Lung (tissue), 11 donors: ENCODE measurements at regions not wholly inside any gene's neighbourhood (a gene's known extent, or its start where the extent isn't known, plus 50 kb on each side); places are given as distances from the start of the nearest gene placed in this dataset.

Experiments used
- ATAC-seq: fragments of 200-7000 bp; cut with Tn5 transposase; one replicate; pipeline ENCODE4 v1.9.1; 2020; ENCODE audit warnings: moderate number of reproducible peaks; ENCODE audit not compliant: insufficient read depth, low FRiP score
- DNase-seq, 3 donors: peaks; one replicate each; pipeline ENCODE4 v3.0.0-alpha.2; 2013 to 2017
- H3K27ac ChIP-seq, 2 donors: one replicate each; pipeline ENCODE4 v1.5.1; 2013; ENCODE audit warnings: mild to moderate bottlenecking in 2 of 2, moderate library complexity in 2 of 2, control low read depth in 1 of 2, inconsistent platforms in 1 of 2, low read depth in 1 of 2, low read length in 1 of 2
- H3K27me3 ChIP-seq, 3 donors: one replicate each; pipeline ENCODE4 v1.5.1; 2013; ENCODE audit warnings: low read length in 2 of 3; ENCODE audit not compliant: control insufficient read depth in 3 of 3, insufficient read depth in 3 of 3
- H3K36me3 ChIP-seq, 4 donors: one replicate each; pipeline ENCODE4 v1.5.1; 2013; ENCODE audit warnings: low read length in 4 of 4, mild to moderate bottlenecking in 1 of 4, moderate library complexity in 1 of 4; ENCODE audit not compliant: control insufficient read depth in 4 of 4, insufficient read depth in 4 of 4
- H3K4me1 ChIP-seq, 5 donors: one replicate each; pipeline ENCODE4 v1.5.1; 2013; ENCODE audit warnings: low read length in 5 of 5, mild to moderate bottlenecking in 2 of 5, moderate library complexity in 1 of 5; ENCODE audit not compliant: control insufficient read depth in 5 of 5, insufficient read depth in 5 of 5
- H3K4me3 ChIP-seq: one replicate; pipeline ENCODE4 v1.5.1; 2013; ENCODE audit warnings: mild to moderate bottlenecking, control low read depth, moderate library complexity
- H3K9ac ChIP-seq, 2 donors: one replicate each; pipeline ENCODE4 v1.5.1; 2013; ENCODE audit warnings: low read length in 2 of 2, control low read depth in 1 of 2; ENCODE audit not compliant: insufficient read depth in 1 of 2
- H3K9me3 ChIP-seq, 4 donors: one replicate each; pipeline ENCODE4 v1.5.1; 2013; ENCODE audit warnings: low read length in 3 of 4, mild to moderate bottlenecking in 1 of 4, moderate library complexity in 1 of 4; ENCODE audit not compliant: control insufficient read depth in 4 of 4, insufficient read depth in 3 of 4
- WGBS, 2 donors: extraction: QIAGEN DNeasy Blood & Tissue Kit; methylation state at CpG; one replicate each; pipeline ENCODE4 v1.1.7; 2013; 5-methylcytosine and 5-hydroxymethylcytosine counted together
- TF ChIP-seq, protein P1 (sequence below): IDR thresholded peaks from 2 replicates; pipeline ENCODE4 v1.5.1; 2012; ENCODE audit warnings: mild to moderate bottlenecking; ENCODE audit errors: control extremely low read depth, extremely low read depth
- donor health status: control.
- donor health status: control.
- donor health status: Bipolar disorder and iron deficiency.
- donor health status: healthy.
- donor health status: DM: yes; HTN: yes; CAD: no.

DNA sequence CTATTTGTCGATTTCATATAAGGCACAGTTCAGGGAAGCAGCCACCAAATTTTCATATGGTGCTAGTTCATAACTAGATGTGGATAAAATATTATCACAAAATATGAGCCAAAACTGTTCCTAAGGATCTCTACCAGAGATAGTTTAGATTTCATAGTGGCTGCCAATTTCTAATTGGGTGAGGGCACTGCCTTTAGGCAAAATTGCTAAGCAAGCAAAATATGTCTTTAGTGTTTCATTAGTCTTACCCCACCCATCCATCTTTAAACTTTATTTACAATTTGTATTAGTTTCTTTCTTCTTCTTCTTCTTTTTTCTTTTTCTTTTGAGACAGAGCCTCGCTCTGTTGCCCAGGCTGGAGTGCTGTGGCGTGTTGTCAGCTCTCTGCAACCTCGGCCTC, 77.1 kb upstream of the SLC4A10 start:
- H3K9ac ChIP-seq, result no peak overlapping the region
- 90 to 95% methylated on average over 4 of the region's 4 CpGs for WGBS, 2 donors
- ATAC-seq (no peak), DNase-seq (no peak)
- TF ChIP-seq, protein P1, sequence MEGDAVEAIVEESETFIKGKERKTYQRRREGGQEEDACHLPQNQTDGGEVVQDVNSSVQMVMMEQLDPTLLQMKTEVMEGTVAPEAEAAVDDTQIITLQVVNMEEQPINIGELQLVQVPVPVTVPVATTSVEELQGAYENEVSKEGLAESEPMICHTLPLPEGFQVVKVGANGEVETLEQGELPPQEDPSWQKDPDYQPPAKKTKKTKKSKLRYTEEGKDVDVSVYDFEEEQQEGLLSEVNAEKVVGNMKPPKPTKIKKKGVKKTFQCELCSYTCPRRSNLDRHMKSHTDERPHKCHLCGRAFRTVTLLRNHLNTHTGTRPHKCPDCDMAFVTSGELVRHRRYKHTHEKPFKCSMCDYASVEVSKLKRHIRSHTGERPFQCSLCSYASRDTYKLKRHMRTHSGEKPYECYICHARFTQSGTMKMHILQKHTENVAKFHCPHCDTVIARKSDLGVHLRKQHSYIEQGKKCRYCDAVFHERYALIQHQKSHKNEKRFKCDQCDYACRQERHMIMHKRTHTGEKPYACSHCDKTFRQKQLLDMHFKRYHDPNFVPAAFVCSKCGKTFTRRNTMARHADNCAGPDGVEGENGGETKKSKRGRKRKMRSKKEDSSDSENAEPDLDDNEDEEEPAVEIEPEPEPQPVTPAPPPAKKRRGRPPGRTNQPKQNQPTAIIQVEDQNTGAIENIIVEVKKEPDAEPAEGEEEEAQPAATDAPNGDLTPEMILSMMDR, result no peak
- no peaks in the 10 kb centered on the region for H3K4me1 ChIP-seq
- H3K27me3 ChIP-seq, result no peaks in the 10 kb centered on the region
- no peaks in the 10 kb centered on the region for H3K36me3 ChIP-seq
- no peaks in the 10 kb centered on the region for H3K9me3 ChIP-seq
- H3K27ac ChIP-seq, result no peak overlapping the region
- no peak overlapping the region for H3K4me3 ChIP-seq

DNA sequence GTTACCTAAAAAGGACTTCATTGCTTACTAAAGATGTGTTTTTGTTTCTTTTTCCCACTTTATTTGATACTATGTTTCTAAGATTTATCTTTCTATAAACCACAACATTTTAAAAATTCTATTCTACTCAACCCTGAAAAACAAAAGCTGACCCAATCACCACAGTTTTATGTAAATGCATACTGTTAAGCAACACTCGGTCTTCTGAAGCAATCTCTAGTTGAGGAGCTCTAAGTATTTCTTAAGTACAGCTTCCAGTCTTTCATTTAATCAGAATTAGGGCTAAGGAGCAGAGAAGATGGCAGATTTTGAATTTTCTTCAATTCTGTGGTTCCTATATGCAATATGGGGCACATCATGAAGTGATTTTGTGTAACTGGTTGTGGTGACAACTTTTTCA, 72.2 kb upstream of the SLC4A10 start:
- Histone ChIP-seq H3K4me3 (no peak overlapping the region), H3K27ac (no peak overlapping the region), H3K27me3 (no peaks in the 10 kb centered on the region), H3K9me3 (no peaks in the 10 kb centered on the region), H3K4me1 (no peaks in the 10 kb centered on the region), H3K9ac (no peak overlapping the region), H3K36me3 (no peaks in the 10 kb centered on the region)
- DNase-seq, result peak in 1 of 3 donors; percentile 2
- 49% methylated on average over 1 of the region's 1 CpG for WGBS, 2 donors
- no peak for ATAC-seq
- TF ChIP-seq, protein P1, result no peak

DNA sequence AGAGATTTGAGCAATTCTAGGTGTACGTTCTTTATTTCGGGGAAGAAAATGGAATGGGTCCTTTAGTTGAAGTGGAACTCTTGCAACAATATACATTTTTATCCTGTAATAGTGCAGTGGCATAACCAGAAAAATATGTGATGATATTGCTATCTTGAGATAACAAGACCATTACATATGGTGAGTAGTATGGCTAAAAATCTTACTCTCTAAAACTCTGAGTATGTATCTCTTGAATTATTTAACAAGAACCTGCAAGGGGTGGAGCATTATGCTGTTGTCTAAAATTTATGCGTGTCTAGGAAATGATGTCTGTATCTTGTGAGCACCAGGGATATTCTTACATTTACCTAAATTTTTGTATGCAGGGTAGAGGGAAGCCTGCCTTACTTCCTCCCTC, 68.4 kb upstream of the SLC4A10 start:
- DNase-seq (no peak), ATAC-seq (no peak)
- no peak overlapping the region for H3K4me3 ChIP-seq
- no peaks in the 10 kb centered on the region for H3K9me3 ChIP-seq
- H3K9ac ChIP-seq, result no peak overlapping the region
- TF ChIP-seq, protein P1, result no peak
- no peaks in the 10 kb centered on the region for H3K27me3 ChIP-seq
- 76 to 85% methylated on average over 3 of the region's 3 CpGs for WGBS, 2 donors
- H3K27ac ChIP-seq, result no peak overlapping the region
- no peaks in the 10 kb centered on the region for H3K36me3 ChIP-seq
- no peaks in the 10 kb centered on the region for H3K4me1 ChIP-seq

DNA sequence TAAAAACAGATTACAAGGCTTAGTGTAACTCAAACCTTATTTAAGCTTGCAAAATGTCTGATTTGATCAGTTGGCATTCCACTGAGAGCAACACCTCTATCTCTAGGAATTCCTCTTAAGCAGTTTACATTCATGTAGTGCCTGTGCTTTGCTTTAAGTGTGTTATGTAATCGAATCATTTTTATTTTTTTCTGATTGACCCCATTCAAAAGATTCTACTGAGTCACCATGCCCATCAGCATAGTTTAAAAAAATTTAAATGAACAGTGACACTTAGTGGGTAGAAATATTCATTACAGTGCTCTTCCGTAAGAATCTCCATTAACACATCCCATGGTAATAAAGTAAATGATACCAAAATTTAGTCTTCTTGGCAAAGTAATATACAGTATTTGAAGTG, 67.8 kb upstream of the SLC4A10 start:
- H3K9me3 ChIP-seq, result no peaks in the 10 kb centered on the region
- no peaks in the 10 kb centered on the region for H3K4me1 ChIP-seq
- no peaks in the 10 kb centered on the region for H3K27me3 ChIP-seq
- no peaks in the 10 kb centered on the region for H3K36me3 ChIP-seq
- no peak overlapping the region for H3K9ac ChIP-seq
- ATAC-seq (peak; percentile 28), DNase-seq (no peak)
- no peak overlapping the region for H3K27ac ChIP-seq
- TF ChIP-seq, protein P1, result no peak
- WGBS, 2 donors, result 65 to 80% methylated on average over 2 of the region's 2 CpGs
- H3K4me3 ChIP-seq, result no peak overlapping the region
